OCI-LY1 (cell line): ENCODE measurements at regions not wholly inside any gene's neighbourhood (a gene's known extent, or its start where the extent isn't known, plus 50 kb on each side); places are given as distances from the start of the nearest gene placed in this dataset.

Experiments used
- H2AFZ ChIP-seq: fragments of 200-600 bp; sonication (generic), shearing (Covaris generic); 2 replicates; pipeline ENCODE4 v1.6.0; 2014; ENCODE audit warnings: antibody characterized with exemption, mild to moderate bottlenecking, low read length
- H3F3A ChIP-seq: fragments of 200-600 bp; sonication (generic), shearing (Covaris generic); 2 replicates; pipeline ENCODE4 v1.6.0; 2014; ENCODE audit warnings: mild to moderate bottlenecking, antibody characterized with exemption, low read length, moderate library complexity; ENCODE audit not compliant: insufficient read depth
- H3K27ac ChIP-seq: fragments of 200-600 bp; sonication (generic); 2 replicates; pipeline ENCODE4 v1.5.1; 2014; ENCODE audit warnings: low read length, mixed run types, mild to moderate bottlenecking, low read depth; ENCODE audit not compliant: poor library complexity, severe bottlenecking
- H3K27me3 ChIP-seq: fragments of 200-600 bp; sonication (generic); 2 replicates; pipeline ENCODE4 v1.6.0; 2014; ENCODE audit warnings: antibody characterized with exemption, mild to moderate bottlenecking, low read length, moderate library complexity; ENCODE audit not compliant: insufficient read depth
- H3K36me3 ChIP-seq: fragments of 200-600 bp; sonication (generic); 2 replicates; pipeline ENCODE4 v1.6.1; 2014; ENCODE audit warnings: mild to moderate bottlenecking, antibody characterized with exemption, low read length, moderate library complexity, mixed read lengths; ENCODE audit not compliant: insufficient read depth
- H3K4me1 ChIP-seq: fragments of 200-600 bp; sonication (generic); 2 replicates; pipeline ENCODE4 v1.5.1; 2014; ENCODE audit warnings: mild to moderate bottlenecking, low read length, moderate library complexity; ENCODE audit not compliant: insufficient read depth, severe bottlenecking
- H3K4me2 ChIP-seq: fragments of 200-600 bp; sonication (generic), shearing (Covaris generic); 2 replicates; pipeline ENCODE4 v1.6.1; 2014; ENCODE audit warnings: low read length
- H3K4me3 ChIP-seq: fragments of 200-600 bp; sonication (generic); 2 replicates; pipeline ENCODE4 v1.5.1; 2014; ENCODE audit warnings: low read length, low read depth, mild to moderate bottlenecking, mixed read lengths; ENCODE audit not compliant: poor library complexity, severe bottlenecking
- H3K79me2 ChIP-seq: fragments of 200-600 bp; shearing (Covaris generic); 2 replicates; pipeline ENCODE4 v1.6.1; 2016; ENCODE audit warnings: mixed run types, low read length, mixed read lengths; ENCODE audit not compliant: insufficient read depth
- H3K9ac ChIP-seq: fragments of 200-600 bp; sonication (generic), shearing (Covaris generic); 2 replicates; pipeline ENCODE4 v1.6.1; 2014; ENCODE audit warnings: mild to moderate bottlenecking, low read length, mixed read lengths
- H3K9me2 ChIP-seq: fragments of 200-600 bp; sonication (generic), shearing (Covaris generic); 2 replicates; pipeline ENCODE4 v1.6.1; 2014; ENCODE audit warnings: low read depth, mild to moderate bottlenecking, low read length, mixed read lengths
- H3K9me3 ChIP-seq: fragments of 200-600 bp; shearing (Covaris generic); 2 replicates; pipeline ENCODE4 v1.6.1; 2014; ENCODE audit warnings: low read length, mixed read lengths
- H4K20me1 ChIP-seq: fragments of 200-600 bp; sonication (generic), shearing (Covaris generic); 2 replicates; pipeline ENCODE4 v1.6.0; 2016; ENCODE audit warnings: mild to moderate bottlenecking, low read length; ENCODE audit not compliant: insufficient read depth
- EZH2 ChIP-seq: fragments of 200-600 bp; sonication (generic), shearing (Covaris generic); IDR thresholded peaks from 2 replicates; pipeline ENCODE4 v1.8.0; 2017; ENCODE audit warnings: borderline replicate concordance, mixed run types, mild to moderate bottlenecking, antibody characterized with exemption, low read length, moderate library complexity, mixed read lengths
- TF ChIP-seq, protein P1 (sequence below): fragments of 200-600 bp; sonication (generic), shearing (Covaris generic); IDR thresholded peaks from 2 replicates; pipeline ENCODE4 v1.5.1; 2017; ENCODE audit warnings: mild to moderate bottlenecking, antibody characterized with exemption, low read length, moderate library complexity, mixed read lengths

DNA sequence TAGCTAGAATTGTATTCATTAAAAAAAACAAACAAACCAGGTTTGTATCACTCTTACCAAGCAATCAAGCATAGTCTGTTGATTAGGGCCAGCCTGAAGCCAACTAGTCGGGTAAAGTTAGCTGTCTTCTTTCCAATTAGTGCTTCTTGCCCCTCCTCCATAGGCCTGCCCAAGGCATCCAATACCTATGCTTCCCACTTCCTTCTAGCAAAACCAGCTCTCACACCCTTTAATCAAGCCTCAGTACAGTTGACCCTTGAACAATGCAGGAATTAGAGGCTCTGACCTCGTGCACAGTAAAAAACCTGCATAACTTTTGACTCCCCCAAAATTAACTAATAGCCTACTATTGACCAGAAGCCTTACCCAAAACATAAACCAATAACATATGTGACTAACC, 119.1 kb upstream of the DTNBP1 start:
- Histone ChIP-seq H3K9me3 (no peaks in the 10 kb centered on the region), H3K4me3 (no peak overlapping the region), H3F3A (no peaks in the 10 kb centered on the region), H3K4me2 (no peak overlapping the region), H3K27ac (no peak overlapping the region), H3K79me2 (no peaks in the 10 kb centered on the region), H4K20me1 (no peaks in the 10 kb centered on the region), H3K9ac (no peak overlapping the region), H3K27me3 (no peaks in the 10 kb centered on the region), H3K9me2 (no peaks in the 10 kb centered on the region), H2AFZ (no peak overlapping the region), H3K4me1 (no peaks in the 10 kb centered on the region), H3K36me3 (no peaks in the 10 kb centered on the region)
- TF ChIP-seq, protein P1, sequence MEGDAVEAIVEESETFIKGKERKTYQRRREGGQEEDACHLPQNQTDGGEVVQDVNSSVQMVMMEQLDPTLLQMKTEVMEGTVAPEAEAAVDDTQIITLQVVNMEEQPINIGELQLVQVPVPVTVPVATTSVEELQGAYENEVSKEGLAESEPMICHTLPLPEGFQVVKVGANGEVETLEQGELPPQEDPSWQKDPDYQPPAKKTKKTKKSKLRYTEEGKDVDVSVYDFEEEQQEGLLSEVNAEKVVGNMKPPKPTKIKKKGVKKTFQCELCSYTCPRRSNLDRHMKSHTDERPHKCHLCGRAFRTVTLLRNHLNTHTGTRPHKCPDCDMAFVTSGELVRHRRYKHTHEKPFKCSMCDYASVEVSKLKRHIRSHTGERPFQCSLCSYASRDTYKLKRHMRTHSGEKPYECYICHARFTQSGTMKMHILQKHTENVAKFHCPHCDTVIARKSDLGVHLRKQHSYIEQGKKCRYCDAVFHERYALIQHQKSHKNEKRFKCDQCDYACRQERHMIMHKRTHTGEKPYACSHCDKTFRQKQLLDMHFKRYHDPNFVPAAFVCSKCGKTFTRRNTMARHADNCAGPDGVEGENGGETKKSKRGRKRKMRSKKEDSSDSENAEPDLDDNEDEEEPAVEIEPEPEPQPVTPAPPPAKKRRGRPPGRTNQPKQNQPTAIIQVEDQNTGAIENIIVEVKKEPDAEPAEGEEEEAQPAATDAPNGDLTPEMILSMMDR: no peak
- no peak for TF ChIP-seq EZH2

DNA sequence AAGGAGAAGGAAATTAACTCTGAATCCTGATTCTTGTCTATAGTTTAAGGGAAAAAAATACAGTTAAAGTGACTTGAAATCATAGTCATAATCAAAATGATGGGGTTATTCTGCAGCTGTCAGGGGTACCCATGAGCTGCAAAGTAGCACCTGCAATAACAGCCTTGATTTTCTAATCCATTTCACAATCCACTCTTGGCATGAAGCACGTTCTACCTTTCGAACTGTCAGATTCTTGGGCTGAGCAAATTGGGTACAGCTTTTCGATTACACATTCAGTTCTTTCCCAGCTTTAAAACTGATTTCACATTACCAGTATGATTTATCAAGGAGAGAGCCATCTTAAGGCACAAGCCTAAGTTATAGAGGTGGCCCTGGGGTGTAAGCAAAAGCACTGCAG, 118.5 kb upstream of the DTNBP1 start:
- Histone ChIP-seq H3K9me3 (no peaks in the 10 kb centered on the region), H3K4me1 (no peaks in the 10 kb centered on the region), H3K4me3 (no peak overlapping the region), H3K9ac (no peak overlapping the region), H4K20me1 (no peaks in the 10 kb centered on the region), H3F3A (no peaks in the 10 kb centered on the region), H3K27me3 (no peaks in the 10 kb centered on the region), H2AFZ (no peak overlapping the region), H3K27ac (no peak overlapping the region), H3K79me2 (no peaks in the 10 kb centered on the region), H3K4me2 (no peak overlapping the region), H3K36me3 (no peaks in the 10 kb centered on the region), H3K9me2 (no peaks in the 10 kb centered on the region)
- TF ChIP-seq, protein P1: no peak
- no peak for TF ChIP-seq EZH2

DNA sequence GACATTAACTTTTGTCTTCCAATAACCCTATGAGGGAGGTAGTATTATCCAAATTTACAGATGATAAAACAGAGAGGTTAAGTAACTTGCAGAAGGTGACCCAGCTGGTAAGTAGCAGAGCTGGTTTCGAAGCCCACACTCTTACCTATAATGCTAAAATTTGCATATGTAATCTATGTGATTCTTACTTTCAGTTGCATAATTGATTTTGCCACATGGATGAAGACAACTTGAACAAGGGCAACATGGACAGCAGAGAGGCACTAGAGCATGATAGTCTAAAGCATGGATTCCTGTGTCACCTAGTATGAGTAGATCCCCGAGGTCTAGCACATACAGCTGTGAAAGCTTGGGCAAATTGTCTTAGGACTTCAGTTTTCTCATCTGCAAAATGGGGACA, 117.6 kb upstream of the DTNBP1 start:
- no peaks in the 10 kb centered on the region for H3F3A ChIP-seq
- no peak overlapping the region for H3K4me3 ChIP-seq
- no peaks in the 10 kb centered on the region for H3K9me2 ChIP-seq
- H3K27me3 ChIP-seq: no peaks in the 10 kb centered on the region
- no peak for TF ChIP-seq EZH2
- TF ChIP-seq, protein P1: no peak
- no peaks in the 10 kb centered on the region for H3K4me1 ChIP-seq
- no peak overlapping the region for H3K27ac ChIP-seq
- H3K9ac ChIP-seq: no peak overlapping the region
- no peak overlapping the region for H3K4me2 ChIP-seq
- H4K20me1 ChIP-seq: no peaks in the 10 kb centered on the region
- no peaks in the 10 kb centered on the region for H3K36me3 ChIP-seq
- H3K79me2 ChIP-seq: no peaks in the 10 kb centered on the region
- no peaks in the 10 kb centered on the region for H3K9me3 ChIP-seq
- H2AFZ ChIP-seq: no peak overlapping the region
